ENCODE measurements at regions not wholly inside any gene's neighbourhood (a gene's known extent, or its start where the extent isn't known, plus 50 kb on each side); places are given as distances from the start of the nearest gene placed in this dataset.

DNA sequence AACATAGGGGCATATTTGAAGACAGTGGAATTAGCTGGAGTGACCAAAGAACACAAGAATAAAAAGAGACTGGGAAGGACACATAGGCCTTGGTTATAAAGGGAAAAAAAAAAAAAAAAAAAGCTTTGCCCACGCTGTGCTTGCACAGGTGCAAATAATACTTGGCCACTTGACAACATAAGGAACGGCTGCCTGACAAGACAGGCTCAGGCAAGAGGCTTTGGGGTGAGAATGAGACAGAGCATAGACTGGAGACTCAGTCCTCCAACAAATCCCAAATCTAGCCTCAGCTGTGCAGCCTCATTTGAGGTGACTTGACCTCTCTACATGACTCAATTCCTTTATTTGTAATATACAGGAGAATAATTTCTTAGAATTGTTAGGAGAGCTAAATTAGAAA lies 332.8 kb upstream of the DYNLRB2 start:
- DNase-seq (no peak), ATAC-seq (no peak)
- intact Hi-C loops (cut with DNase I), result no loop called here
- no peaks in the 10 kb centered on the region for H3K27me3 ChIP-seq
- H3K4me1 ChIP-seq, result no peaks in the 10 kb centered on the region
- H3K4me3 ChIP-seq, result no peak overlapping the region
- TF ChIP-seq, protein P1, sequence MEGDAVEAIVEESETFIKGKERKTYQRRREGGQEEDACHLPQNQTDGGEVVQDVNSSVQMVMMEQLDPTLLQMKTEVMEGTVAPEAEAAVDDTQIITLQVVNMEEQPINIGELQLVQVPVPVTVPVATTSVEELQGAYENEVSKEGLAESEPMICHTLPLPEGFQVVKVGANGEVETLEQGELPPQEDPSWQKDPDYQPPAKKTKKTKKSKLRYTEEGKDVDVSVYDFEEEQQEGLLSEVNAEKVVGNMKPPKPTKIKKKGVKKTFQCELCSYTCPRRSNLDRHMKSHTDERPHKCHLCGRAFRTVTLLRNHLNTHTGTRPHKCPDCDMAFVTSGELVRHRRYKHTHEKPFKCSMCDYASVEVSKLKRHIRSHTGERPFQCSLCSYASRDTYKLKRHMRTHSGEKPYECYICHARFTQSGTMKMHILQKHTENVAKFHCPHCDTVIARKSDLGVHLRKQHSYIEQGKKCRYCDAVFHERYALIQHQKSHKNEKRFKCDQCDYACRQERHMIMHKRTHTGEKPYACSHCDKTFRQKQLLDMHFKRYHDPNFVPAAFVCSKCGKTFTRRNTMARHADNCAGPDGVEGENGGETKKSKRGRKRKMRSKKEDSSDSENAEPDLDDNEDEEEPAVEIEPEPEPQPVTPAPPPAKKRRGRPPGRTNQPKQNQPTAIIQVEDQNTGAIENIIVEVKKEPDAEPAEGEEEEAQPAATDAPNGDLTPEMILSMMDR (IDR thresholded peaks at IDR 0.05), result no peak
- no peak overlapping the region for H3K27ac ChIP-seq
- H3K36me3 ChIP-seq, result no peaks in the 10 kb centered on the region
- no peaks in the 10 kb centered on the region for H3K9me3 ChIP-seq

DNA sequence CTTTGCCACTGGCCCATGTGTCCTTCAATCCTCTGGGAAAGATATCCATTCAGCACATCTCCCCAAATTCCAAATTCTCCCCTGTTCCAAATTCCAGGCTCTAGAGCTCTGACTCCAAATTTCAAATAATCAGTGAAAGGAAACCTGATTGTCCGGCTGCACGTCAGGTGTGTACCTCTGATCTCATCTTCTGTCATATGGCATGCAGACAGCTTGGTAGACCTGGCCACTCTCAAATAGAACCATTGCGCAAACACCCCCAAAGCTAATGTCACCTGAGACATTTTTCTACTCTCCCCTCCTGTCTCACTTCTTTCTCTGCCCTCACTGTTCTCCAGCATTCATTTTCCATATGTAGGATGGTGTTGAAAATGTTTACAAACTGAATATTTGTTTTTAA lies 337.0 kb upstream of the DYNLRB2 start:
- Histone ChIP-seq H3K4me1 (no peaks in the 10 kb centered on the region), H3K36me3 (no peaks in the 10 kb centered on the region), H3K27me3 (no peaks in the 10 kb centered on the region), H3K4me3 (no peak overlapping the region), H3K9me3 (no peaks in the 10 kb centered on the region), H3K27ac (no peak overlapping the region)
- TF ChIP-seq, protein P1 (IDR thresholded peaks at IDR 0.05), result no peak
- no peak for ATAC-seq
- no peak for DNase-seq
- intact Hi-C loops (cut with DNase I), result no loop called here

DNA sequence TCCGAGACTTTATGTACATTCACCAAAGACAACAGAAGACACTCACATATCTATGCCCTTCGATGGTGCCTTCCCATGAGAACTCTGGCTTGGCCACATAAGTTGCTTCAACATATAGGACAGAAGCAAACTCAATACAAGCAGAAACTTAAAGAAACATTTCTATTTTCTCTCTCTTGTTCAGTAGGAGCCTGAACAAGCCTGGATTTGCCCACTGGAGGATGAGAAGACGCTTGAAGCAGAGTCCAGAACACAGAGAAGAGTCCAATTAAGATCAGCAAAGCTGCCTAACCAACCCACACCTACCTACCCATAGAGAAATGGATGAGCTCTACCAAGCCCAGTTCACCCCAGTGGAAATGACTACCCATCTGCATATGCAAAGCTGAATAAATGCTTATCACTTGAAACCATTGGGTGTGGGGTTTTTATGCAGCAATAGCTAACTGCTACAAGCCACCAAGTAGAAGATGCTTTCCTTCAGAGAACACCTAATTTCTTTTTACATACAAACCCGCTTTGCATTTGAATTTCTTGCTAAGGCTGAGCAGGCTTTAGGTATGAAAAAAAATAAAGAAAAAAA lies 337.9 kb upstream of the DYNLRB2 start:
- no peak for ATAC-seq
- DNase-seq, result no peak
- H3K4me3 ChIP-seq, result no peak overlapping the region
- H3K27me3 ChIP-seq, result no peaks in the 10 kb centered on the region
- H3K27ac ChIP-seq, result no peak overlapping the region
- intact Hi-C loops (cut with DNase I), result no loop called here
- no peaks in the 10 kb centered on the region for H3K36me3 ChIP-seq
- no peaks in the 10 kb centered on the region for H3K4me1 ChIP-seq
- TF ChIP-seq, protein P1 (IDR thresholded peaks at IDR 0.05), result no peak
- no peaks in the 10 kb centered on the region for H3K9me3 ChIP-seq

DNA sequence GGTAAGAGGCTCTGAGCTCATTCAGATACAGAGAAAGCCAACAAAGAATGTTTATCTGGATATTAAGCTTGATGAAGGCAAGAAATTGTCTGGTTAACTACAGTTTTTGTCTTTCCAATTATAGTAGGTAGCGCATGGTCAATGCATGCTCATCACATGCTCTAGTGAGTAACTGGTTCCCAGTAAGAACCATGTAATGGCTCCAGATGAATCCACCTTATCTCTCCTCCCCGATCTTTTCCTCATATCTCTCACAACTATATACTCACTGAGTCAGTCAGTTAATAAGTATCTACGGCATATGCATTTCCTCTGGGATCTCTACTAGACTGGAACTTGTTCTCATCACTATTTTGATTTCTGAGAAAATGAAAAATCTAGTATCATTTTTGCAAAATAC lies 340.7 kb upstream of the DYNLRB2 start:
- Histone ChIP-seq H3K27ac (no peak overlapping the region), H3K4me3 (no peak overlapping the region), H3K9me3 (no peaks in the 10 kb centered on the region), H3K4me1 (no peaks in the 10 kb centered on the region), H3K36me3 (no peaks in the 10 kb centered on the region), H3K27me3 (no peaks in the 10 kb centered on the region)
- TF ChIP-seq, protein P1 (IDR thresholded peaks at IDR 0.05), result no peak
- DNase-seq (no peak), ATAC-seq (no peak)
- intact Hi-C loops (cut with DNase I), result no loop called here

DNA sequence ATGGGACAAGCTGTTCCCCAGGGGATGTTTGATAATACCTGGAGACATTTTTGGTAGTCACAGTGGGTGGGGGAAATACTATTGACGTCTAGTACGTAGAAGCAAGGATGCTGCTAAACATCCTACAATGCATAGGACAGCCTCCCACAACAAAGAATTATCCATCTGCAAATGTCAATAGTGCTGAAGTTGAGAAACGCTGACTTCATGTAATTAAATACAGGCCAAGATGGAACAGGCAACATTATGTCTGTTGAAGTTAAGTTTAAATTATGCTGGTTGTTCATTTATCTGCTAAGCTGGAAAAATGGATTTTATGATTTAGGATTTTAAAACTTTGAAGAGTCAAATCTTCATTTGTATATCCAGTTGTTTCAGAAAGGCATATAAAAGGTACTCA lies 341.2 kb upstream of the DYNLRB2 start:
- ATAC-seq (no peak), DNase-seq (no peak)
- H3K9me3 ChIP-seq, result no peaks in the 10 kb centered on the region
- no peaks in the 10 kb centered on the region for H3K4me1 ChIP-seq
- H3K4me3 ChIP-seq, result no peak overlapping the region
- TF ChIP-seq, protein P1 (IDR thresholded peaks at IDR 0.05), result no peak
- intact Hi-C loops (cut with DNase I), result no loop called here
- H3K27ac ChIP-seq, result no peak overlapping the region
- H3K27me3 ChIP-seq, result no peaks in the 10 kb centered on the region
- H3K36me3 ChIP-seq, result no peaks in the 10 kb centered on the region

Data from left lung (tissue), 4 donors.